ENCODE measurements at regions not wholly inside any gene's neighbourhood (a gene's known extent, or its start where the extent isn't known, plus 50 kb on each side); places are given as distances from the start of the nearest gene placed in this dataset.

- TF ChIP-seq EZH2 (IDR thresholded peaks at IDR 0.05) = no peak
- no peak for TF ChIP-seq CTCF (IDR thresholded peaks at IDR 0.05)
These were observed 182.4 kb downstream of the INHBA start for GRCh38 chr7:41520445-41520844.

Measured in neural progenitor cell (in vitro differentiated cells).